ENCODE measurements at regions not wholly inside any gene's neighbourhood (a gene's known extent, or its start where the extent isn't known, plus 50 kb on each side); places are given as distances from the start of the nearest gene placed in this dataset.

DNA sequence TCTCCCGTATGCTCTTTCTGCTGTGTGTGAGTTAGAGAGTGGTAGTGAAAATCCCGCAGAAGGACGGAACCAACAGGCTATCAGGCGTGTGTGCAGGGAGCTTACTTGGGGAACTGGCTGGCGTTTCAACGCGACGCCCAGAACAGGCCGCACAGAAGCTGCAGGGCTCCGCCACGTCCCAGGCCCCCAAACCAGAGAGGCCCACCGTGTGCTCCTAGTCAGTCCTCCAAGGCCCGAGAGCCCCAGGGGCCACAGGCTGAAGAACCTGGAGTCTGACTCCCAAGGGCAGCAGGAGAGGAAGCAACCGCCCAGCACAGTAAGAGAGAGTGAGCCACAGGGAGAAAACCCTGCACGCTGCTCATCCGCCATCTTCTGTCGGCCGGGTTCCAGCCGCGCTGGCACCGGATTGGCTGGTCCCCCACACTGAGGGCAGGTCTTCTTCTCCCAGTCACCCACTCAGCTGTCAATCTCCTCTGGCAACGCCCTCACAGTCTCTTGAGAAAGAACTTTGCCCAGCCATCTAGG lies 730.6 kb upstream of the VSTM2A start:
- TF ChIP-seq RARB (CRISPR knock-in tag; IDR thresholded peaks at IDR 0.05) (no peak), ZC3H10 (CRISPR knock-in tag; IDR thresholded peaks at IDR 0.05) (no peak), ARNTL (CRISPR knock-in tag; IDR thresholded peaks at IDR 0.05; ENCODE audit: borderline replicate concordance, low read depth) (no peak), ESRRG (CRISPR knock-in tag; IDR thresholded peaks at IDR 0.05) (no peak), CSDC2 (CRISPR knock-in tag; IDR thresholded peaks at IDR 0.05) (no peak), TCF4 (CRISPR knock-in tag; IDR thresholded peaks at IDR 0.05; ENCODE audit: borderline replicate concordance) (no peak), ZFP30 (CRISPR knock-in tag; IDR thresholded peaks at IDR 0.05) (no peak), ZNF8 (CRISPR knock-in tag; IDR thresholded peaks at IDR 0.05) (no peak), ZNF70 (CRISPR knock-in tag; IDR thresholded peaks at IDR 0.05) (no peak), TOX (CRISPR knock-in tag; IDR thresholded peaks at IDR 0.05; ENCODE audit: borderline replicate concordance) (no peak), OSR1 (CRISPR knock-in tag; IDR thresholded peaks at IDR 0.05) (no peak), GLIS3 (CRISPR knock-in tag; IDR thresholded peaks at IDR 0.05) (no peak), BACH2 (CRISPR knock-in tag; IDR thresholded peaks at IDR 0.05; ENCODE audit: borderline replicate concordance) (no peak), ZFP3 (CRISPR knock-in tag; IDR thresholded peaks at IDR 0.05) (no peak)
- TF ChIP-seq, protein P1, sequence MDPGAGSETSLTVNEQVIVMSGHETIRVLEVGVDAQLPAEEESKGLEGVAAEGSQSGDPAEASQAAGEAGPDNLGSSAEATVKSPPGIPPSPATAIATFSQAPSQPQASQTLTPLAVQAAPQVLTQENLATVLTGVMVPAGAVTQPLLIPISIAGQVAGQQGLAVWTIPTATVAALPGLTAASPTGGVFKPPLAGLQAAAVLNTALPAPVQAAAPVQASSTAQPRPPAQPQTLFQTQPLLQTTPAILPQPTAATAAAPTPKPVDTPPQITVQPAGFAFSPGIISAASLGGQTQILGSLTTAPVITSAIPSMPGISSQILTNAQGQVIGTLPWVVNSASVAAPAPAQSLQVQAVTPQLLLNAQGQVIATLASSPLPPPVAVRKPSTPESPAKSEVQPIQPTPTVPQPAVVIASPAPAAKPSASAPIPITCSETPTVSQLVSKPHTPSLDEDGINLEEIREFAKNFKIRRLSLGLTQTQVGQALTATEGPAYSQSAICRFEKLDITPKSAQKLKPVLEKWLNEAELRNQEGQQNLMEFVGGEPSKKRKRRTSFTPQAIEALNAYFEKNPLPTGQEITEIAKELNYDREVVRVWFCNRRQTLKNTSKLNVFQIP (CRISPR knock-in tag; IDR thresholded peaks at IDR 0.05; ENCODE audit: borderline replicate concordance, low read depth): no peak
- TF ChIP-seq, protein P2, sequence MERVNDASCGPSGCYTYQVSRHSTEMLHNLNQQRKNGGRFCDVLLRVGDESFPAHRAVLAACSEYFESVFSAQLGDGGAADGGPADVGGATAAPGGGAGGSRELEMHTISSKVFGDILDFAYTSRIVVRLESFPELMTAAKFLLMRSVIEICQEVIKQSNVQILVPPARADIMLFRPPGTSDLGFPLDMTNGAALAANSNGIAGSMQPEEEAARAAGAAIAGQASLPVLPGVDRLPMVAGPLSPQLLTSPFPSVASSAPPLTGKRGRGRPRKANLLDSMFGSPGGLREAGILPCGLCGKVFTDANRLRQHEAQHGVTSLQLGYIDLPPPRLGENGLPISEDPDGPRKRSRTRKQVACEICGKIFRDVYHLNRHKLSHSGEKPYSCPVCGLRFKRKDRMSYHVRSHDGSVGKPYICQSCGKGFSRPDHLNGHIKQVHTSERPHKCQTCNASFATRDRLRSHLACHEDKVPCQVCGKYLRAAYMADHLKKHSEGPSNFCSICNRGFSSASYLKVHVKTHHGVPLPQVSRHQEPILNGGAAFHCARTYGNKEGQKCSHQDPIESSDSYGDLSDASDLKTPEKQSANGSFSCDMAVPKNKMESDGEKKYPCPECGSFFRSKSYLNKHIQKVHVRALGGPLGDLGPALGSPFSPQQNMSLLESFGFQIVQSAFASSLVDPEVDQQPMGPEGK (CRISPR knock-in tag; IDR thresholded peaks at IDR 0.05; ENCODE audit: borderline replicate concordance): no peak
- TF ChIP-seq, protein P3, sequence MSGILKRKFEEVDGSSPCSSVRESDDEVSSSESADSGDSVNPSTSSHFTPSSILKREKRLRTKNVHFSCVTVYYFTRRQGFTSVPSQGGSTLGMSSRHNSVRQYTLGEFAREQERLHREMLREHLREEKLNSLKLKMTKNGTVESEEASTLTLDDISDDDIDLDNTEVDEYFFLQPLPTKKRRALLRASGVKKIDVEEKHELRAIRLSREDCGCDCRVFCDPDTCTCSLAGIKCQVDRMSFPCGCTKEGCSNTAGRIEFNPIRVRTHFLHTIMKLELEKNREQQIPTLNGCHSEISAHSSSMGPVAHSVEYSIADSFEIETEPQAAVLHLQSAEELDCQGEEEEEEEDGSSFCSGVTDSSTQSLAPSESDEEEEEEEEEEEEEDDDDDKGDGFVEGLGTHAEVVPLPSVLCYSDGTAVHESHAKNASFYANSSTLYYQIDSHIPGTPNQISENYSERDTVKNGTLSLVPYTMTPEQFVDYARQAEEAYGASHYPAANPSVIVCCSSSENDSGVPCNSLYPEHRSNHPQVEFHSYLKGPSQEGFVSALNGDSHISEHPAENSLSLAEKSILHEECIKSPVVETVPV (CRISPR knock-in tag; IDR thresholded peaks at IDR 0.05): no peak
- TF ChIP-seq, protein P4, sequence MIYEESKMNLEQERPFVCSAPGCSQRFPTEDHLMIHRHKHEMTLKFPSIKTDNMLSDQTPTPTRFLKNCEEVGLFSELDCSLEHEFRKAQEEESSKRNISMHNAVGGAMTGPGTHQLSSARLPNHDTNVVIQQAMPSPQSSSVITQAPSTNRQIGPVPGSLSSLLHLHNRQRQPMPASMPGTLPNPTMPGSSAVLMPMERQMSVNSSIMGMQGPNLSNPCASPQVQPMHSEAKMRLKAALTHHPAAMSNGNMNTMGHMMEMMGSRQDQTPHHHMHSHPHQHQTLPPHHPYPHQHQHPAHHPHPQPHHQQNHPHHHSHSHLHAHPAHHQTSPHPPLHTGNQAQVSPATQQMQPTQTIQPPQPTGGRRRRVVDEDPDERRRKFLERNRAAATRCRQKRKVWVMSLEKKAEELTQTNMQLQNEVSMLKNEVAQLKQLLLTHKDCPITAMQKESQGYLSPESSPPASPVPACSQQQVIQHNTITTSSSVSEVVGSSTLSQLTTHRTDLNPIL (CRISPR knock-in tag; IDR thresholded peaks at IDR 0.05; ENCODE audit: low read depth): no peak
- TF ChIP-seq, protein P5, sequence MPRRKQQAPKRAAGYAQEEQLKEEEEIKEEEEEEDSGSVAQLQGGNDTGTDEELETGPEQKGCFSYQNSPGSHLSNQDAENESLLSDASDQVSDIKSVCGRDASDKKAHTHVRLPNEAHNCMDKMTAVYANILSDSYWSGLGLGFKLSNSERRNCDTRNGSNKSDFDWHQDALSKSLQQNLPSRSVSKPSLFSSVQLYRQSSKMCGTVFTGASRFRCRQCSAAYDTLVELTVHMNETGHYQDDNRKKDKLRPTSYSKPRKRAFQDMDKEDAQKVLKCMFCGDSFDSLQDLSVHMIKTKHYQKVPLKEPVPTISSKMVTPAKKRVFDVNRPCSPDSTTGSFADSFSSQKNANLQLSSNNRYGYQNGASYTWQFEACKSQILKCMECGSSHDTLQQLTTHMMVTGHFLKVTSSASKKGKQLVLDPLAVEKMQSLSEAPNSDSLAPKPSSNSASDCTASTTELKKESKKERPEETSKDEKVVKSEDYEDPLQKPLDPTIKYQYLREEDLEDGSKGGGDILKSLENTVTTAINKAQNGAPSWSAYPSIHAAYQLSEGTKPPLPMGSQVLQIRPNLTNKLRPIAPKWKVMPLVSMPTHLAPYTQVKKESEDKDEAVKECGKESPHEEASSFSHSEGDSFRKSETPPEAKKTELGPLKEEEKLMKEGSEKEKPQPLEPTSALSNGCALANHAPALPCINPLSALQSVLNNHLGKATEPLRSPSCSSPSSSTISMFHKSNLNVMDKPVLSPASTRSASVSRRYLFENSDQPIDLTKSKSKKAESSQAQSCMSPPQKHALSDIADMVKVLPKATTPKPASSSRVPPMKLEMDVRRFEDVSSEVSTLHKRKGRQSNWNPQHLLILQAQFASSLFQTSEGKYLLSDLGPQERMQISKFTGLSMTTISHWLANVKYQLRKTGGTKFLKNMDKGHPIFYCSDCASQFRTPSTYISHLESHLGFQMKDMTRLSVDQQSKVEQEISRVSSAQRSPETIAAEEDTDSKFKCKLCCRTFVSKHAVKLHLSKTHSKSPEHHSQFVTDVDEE (CRISPR knock-in tag; IDR thresholded peaks at IDR 0.05): no peak
- no peak for ATAC-seq

DNA sequence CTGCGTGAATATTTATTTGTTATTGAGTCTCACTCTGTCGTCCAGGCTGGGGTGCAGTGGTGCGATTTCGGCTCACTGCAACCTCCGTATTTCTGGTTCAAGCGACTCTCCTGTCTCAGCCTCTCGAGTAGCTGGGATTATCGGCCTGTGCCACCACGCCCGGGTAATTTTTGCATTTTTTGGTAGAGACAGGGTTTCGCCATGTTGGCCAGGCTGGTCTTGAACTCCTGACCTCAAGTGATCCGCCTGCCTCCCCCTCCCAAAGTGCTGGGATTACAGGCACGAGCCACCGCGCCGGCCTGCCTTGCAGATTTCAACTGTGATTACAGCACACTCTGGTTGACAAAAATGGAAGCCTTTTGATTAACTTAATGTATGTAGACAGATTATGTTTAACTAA lies 730.0 kb upstream of the VSTM2A start:
- ATAC-seq: no peak
- TF ChIP-seq ARNTL (CRISPR knock-in tag; IDR thresholded peaks at IDR 0.05; ENCODE audit: borderline replicate concordance, low read depth) (no peak), RARB (CRISPR knock-in tag; IDR thresholded peaks at IDR 0.05) (no peak), OSR1 (CRISPR knock-in tag; IDR thresholded peaks at IDR 0.05) (no peak), ISL1 (CRISPR knock-in tag; IDR thresholded peaks at IDR 0.05) (no peak), GLIS3 (CRISPR knock-in tag; IDR thresholded peaks at IDR 0.05) (no peak)
- TF ChIP-seq, protein P2 (CRISPR knock-in tag; IDR thresholded peaks at IDR 0.05; ENCODE audit: borderline replicate concordance): no peak
- TF ChIP-seq, protein P4 (CRISPR knock-in tag; IDR thresholded peaks at IDR 0.05; ENCODE audit: low read depth): no peak
- TF ChIP-seq, protein P5 (CRISPR knock-in tag; IDR thresholded peaks at IDR 0.05): no peak
- TF ChIP-seq, protein P3 (CRISPR knock-in tag; IDR thresholded peaks at IDR 0.05): no peak
